Skeletal muscle tissue (tissue), 3 donors: ENCODE measurements at regions not wholly inside any gene's neighbourhood (a gene's known extent, or its start where the extent isn't known, plus 50 kb on each side); places are given as distances from the start of the nearest gene placed in this dataset.
"Not testable (repeated sequence)": the region's sequence is repeated elsewhere in the genome, so short reads cannot be mapped to it uniquely, and the experiment has no call there.

Experiments
- H3K27ac ChIP-seq: one replicate; pipeline ENCODE4 v1.7.0; 2013; ENCODE audit warnings: mild to moderate bottlenecking, low read depth, low read length, inconsistent platforms
- H3K27me3 ChIP-seq, 3 donors: one replicate each; pipeline ENCODE4 v1.7.0; 2013; ENCODE audit warnings: low read length in 3 of 3; ENCODE audit not compliant: control insufficient read depth in 3 of 3, insufficient read depth in 3 of 3
- H3K36me3 ChIP-seq, 3 donors: one replicate each; pipeline ENCODE4 v1.7.0; 2013; ENCODE audit warnings: low read length in 3 of 3; ENCODE audit not compliant: control insufficient read depth in 3 of 3, insufficient read depth in 3 of 3
- H3K4me1 ChIP-seq, 3 donors: one replicate each; pipeline ENCODE4 v1.7.0; 2013; ENCODE audit warnings: low read length in 3 of 3, mild to moderate bottlenecking in 3 of 3; ENCODE audit not compliant: control insufficient read depth in 3 of 3, insufficient read depth in 3 of 3
- H3K4me3 ChIP-seq, 3 donors: one replicate each; pipeline ENCODE4 v1.7.0; 2013; ENCODE audit warnings: low read length in 3 of 3
- H3K9ac ChIP-seq, 3 donors: one replicate each; pipeline ENCODE4 v1.7.0; 2013; ENCODE audit warnings: low read length in 3 of 3, mild to moderate bottlenecking in 3 of 3, moderate library complexity in 2 of 3, low read depth in 1 of 3
- H3K9me3 ChIP-seq, 3 donors: one replicate each; pipeline ENCODE4 v1.7.0; 2013; ENCODE audit warnings: low read length in 3 of 3; ENCODE audit not compliant: control insufficient read depth in 3 of 3
- donor health status: Osteomylitis.

DNA sequence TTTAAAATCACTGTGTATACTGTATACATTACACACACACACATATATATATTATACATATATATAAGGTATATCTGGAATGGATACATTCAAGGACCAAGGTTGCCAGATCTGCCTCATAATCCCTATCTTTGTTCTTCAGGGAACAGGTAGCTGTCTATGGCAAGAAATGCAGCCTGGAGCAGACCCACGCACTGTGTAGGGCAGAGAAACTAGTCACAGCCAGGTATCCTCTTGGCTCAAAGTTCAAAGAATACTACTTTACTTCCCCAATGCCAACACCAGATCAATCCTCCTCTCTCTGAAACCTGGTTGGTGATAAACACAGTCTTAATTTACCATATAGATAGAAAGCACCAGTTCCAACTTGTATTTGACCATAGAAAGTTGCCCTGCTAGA, 313.6 kb downstream of the PRELID2 start:
- H3K9me3 ChIP-seq: no peaks in the 10 kb centered on the region
- H3K27me3 ChIP-seq: no peaks in the 10 kb centered on the region
- no peak overlapping the region for H3K27ac ChIP-seq
- H3K4me3 ChIP-seq: no peak overlapping the region
- H3K36me3 ChIP-seq: no peaks in the 10 kb centered on the region
- no peak overlapping the region for H3K9ac ChIP-seq
- no peaks in the 10 kb centered on the region for H3K4me1 ChIP-seq

DNA sequence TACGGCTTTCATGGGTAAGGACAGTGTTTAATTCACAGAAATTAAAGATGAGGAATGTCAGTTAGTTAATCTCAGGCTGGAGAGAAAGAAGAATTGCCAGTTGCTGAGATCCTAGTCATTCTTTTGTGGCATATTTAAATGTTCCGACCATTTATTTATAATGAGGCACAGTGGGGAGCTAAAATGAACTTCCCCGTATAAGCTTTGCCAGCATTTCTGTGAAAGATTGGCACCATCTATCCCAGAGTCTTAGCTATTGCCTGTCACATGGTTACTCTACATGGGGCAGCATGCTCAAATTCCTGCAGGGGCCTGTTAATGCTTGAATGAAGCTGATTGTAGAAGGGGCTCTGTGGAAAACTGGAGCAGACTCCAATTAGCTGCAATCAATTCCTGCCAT, 314.1 kb downstream of the PRELID2 start:
- H3K27ac ChIP-seq: no peak overlapping the region

DNA sequence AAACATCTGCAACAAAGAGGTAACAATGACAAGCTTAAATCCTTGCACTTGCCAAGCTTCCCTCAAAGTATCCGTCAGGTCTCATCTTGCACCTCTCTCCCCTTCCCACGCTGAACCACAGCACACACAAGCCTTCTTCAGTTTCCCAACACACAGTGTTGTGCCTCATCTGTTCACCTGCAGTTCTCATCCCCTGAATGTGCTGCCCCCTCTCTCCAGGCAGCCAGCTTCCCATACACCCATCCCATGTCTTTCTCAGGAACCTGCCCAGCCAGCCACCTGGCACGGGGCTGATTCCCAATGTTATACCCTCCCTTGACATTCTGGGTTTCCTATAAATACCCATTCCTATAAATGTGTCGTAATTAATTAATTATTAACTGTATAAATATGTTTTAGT, 314.8 kb downstream of the PRELID2 start:
- Histone ChIP-seq H3K27ac (no peak overlapping the region), H3K9ac (no peak overlapping the region), H3K36me3 (no peaks in the 10 kb centered on the region), H3K27me3 (no peaks in the 10 kb centered on the region), H3K9me3 (no peaks in the 10 kb centered on the region), H3K4me1 (no peaks in the 10 kb centered on the region), H3K4me3 (no peak overlapping the region)

More for the DNA sequence above, 314.1 kb downstream of the PRELID2 start:
- no peaks in the 10 kb centered on the region for H3K27me3 ChIP-seq
- no peaks in the 10 kb centered on the region for H3K9me3 ChIP-seq
- no peak overlapping the region for H3K4me3 ChIP-seq
- no peaks in the 10 kb centered on the region for H3K4me1 ChIP-seq
- no peaks in the 10 kb centered on the region for H3K36me3 ChIP-seq
- H3K9ac ChIP-seq: no peak overlapping the region

DNA sequence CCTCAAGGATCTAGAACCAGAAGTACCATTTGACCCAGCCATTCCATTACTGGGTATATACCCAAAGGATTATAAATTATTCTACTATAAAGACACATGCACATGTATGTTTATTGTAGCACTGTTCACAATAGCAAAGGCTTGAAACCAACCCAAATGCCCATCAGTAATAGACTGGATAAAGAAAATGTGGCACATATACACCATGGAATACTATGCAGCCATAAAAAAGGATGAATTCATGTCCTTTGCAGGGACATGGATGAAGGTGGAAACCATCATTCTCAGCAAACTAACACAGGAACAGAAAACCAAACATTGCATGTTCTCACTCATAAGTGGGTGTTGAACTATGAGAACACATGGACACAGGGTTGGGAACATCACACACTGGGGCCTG, 317.6 kb downstream of the PRELID2 start:
- not testable (repeated sequence) for H3K9me3 ChIP-seq, H3K9ac ChIP-seq, H3K27me3 ChIP-seq, H3K27ac ChIP-seq, H3K4me3 ChIP-seq, H3K4me1 ChIP-seq, H3K36me3 ChIP-seq

DNA sequence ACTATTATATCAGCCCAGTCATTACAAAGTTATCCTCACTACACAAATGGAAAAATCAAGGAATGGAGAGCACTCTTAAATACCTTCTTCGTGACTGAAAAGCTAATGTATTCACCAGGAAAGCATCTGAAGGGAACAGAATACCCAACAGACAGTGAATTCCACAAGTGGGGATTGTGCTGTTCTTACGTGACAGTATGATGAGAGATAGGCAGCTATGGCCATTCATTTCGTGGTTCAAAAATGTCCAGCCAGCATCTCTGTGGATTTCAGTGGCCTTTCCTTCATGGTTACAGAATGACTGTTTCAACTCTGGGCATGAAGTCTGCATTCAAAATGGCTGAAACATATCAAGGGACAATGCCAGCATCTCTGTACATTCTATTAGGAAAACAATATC, 323.8 kb downstream of the PRELID2 start:
- H3K9ac ChIP-seq: no peak overlapping the region
- no peaks in the 10 kb centered on the region for H3K9me3 ChIP-seq
- H3K4me1 ChIP-seq: no peaks in the 10 kb centered on the region
- no peak overlapping the region for H3K4me3 ChIP-seq
- H3K27me3 ChIP-seq: no peaks in the 10 kb centered on the region
- no peak overlapping the region for H3K27ac ChIP-seq
- H3K36me3 ChIP-seq: no peaks in the 10 kb centered on the region

DNA sequence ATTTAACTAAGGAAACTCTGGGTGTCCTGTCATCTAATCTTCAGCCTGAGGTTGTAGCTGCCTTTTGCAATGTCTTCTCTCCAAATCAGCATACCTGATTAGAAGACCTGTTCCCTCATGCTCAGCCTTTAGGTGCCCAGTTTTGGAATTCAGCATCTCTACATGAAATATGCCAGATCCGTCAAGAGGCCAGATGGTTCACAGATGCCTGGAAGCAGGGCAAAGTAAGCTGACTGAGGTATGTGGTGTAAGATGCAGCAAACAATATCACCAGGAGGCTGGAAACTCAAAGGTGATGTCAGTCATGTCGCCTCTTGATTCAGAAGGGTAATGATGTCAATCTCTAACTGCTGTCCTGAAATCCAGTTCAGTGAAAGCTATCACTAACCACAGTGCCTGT, 324.4 kb downstream of the PRELID2 start:
- Histone ChIP-seq H3K9ac (no peak overlapping the region), H3K36me3 (no peaks in the 10 kb centered on the region)

DNA sequence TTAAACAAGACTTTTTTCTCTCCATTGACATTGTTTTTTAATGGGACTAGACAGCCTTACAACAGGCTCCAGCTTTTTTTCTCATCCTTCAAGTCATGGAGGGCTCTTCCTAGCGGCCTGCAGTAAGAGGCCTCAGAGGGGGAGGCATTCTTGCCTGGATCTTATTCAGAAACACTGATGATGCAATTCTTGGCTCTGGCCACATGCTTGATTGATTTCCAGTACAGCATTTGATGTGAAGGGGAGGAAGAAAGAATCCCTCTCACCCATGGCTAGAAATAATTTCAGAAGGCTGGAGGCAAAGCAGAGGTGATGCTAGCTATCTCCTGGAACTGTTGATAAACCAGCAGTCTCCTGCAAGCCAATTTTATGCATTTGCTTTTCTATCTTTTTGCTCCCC, 324.8 kb downstream of the PRELID2 start:
- Histone ChIP-seq H3K27ac (no peak overlapping the region), H3K27me3 (no peaks in the 10 kb centered on the region), H3K4me1 (no peaks in the 10 kb centered on the region), H3K9me3 (no peaks in the 10 kb centered on the region), H3K4me3 (no peak overlapping the region), H3K36me3 (no peaks in the 10 kb centered on the region), H3K9ac (no peak overlapping the region)

More for the DNA sequence above, 324.4 kb downstream of the PRELID2 start:
- H3K4me1 ChIP-seq: no peaks in the 10 kb centered on the region
- no peaks in the 10 kb centered on the region for H3K27me3 ChIP-seq
- H3K4me3 ChIP-seq: no peak overlapping the region
- no peak overlapping the region for H3K27ac ChIP-seq
- H3K9me3 ChIP-seq: no peaks in the 10 kb centered on the region

DNA sequence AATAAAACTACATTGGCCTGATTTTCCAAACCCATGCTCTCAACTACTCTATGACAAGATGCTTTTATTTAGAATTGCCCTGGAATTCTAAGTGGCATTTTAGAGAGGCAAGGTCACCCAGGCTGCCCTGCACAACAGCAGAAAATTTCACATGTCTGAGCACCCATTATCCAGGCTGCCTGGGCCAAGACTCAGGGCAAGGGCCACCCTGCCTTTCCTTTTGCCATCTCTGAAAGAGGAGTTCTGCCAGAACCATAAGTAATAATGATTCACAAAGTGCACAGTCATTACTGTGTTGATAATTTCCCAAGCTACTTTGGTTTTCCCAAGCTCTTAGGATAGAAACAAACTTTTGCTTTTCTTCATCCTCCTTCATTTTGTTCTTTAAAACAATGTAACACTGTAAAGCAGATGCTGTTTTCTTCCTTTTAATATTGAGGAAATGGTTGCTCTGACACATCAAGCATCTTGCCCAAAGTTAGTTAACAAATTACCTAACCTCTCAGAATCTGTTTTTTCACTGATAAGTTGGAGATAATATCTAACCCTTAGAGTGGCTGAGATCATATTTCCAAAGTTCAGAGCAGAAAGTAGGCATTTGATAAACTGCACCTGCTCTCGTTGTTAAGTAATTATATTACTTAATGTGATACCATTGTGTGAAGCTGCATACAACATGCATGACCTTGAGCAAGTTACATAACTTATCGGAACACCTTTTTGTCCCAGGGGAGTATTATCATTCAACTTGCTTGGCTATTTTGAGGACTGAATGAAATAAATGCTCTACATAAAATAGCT, 325.6 kb downstream of the PRELID2 start:
- no peak overlapping the region for H3K27ac ChIP-seq
- no peaks in the 10 kb centered on the region for H3K36me3 ChIP-seq
- H3K27me3 ChIP-seq: no peaks in the 10 kb centered on the region
- no peaks in the 10 kb centered on the region for H3K9me3 ChIP-seq
- no peak overlapping the region for H3K9ac ChIP-seq
- no peak overlapping the region for H3K4me3 ChIP-seq
- no peaks in the 10 kb centered on the region for H3K4me1 ChIP-seq

DNA sequence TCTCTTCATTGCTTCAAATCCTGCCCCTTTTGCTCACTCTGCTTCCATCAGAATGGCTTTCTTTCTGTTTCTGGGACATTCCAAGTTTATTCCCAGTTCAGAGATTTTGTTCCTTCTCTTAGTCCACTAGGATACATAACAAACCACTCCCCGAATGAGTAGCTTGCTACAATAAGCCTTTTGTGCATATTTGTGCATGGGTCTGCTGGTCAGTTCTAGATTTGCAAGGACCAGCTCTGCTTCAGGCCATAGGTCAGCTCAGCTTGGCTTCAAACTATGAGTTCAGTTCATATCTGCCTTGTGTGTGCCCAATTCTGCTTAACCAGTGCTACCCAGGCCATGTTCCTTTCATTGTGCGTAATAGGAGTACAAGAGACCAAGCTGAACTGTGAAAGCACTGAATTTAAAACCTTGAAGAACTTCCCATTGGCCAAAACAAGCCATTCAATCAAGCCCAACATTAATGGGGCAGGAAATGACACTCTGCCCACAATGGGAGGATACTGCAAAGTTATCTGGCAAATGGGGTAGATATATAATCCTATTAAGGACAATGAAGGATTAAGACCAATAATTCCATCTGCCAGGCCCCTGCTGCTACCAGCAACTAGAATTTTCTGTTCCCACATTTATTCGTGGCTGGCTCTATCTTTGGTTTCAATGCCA, 328.8 kb downstream of the PRELID2 start:
- H3K9me3 ChIP-seq: no peaks in the 10 kb centered on the region
- H3K4me1 ChIP-seq: no peaks in the 10 kb centered on the region
- H3K27ac ChIP-seq: no peak overlapping the region
- H3K4me3 ChIP-seq: no peak overlapping the region
- H3K36me3 ChIP-seq: no peaks in the 10 kb centered on the region
- no peak overlapping the region for H3K9ac ChIP-seq
- H3K27me3 ChIP-seq: no peaks in the 10 kb centered on the region

DNA sequence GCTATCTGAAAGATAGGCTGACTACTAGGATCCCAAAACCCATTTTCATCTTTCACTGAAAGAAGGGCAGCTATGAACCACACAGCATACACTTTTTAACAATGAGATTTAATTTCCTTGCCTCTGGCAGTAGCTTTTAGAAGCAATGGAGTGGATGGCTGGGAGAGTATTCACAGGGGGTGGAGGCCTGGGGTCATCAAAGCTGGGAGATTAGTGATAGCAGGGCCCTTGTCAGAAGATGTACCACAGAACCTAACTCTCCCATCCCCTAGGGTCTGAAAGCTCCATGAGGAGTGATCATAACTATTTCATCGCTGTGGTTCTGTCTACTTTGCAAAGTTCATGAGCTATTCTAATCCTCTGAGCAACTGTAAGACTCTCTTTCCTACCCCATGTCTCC, 332.2 kb downstream of the PRELID2 start:
- no peaks in the 10 kb centered on the region for H3K36me3 ChIP-seq
- H3K27me3 ChIP-seq: no peaks in the 10 kb centered on the region
- no peaks in the 10 kb centered on the region for H3K4me1 ChIP-seq
- no peak overlapping the region for H3K4me3 ChIP-seq
- no peak overlapping the region for H3K27ac ChIP-seq
- no peak overlapping the region for H3K9ac ChIP-seq
- H3K9me3 ChIP-seq: no peaks in the 10 kb centered on the region
